Transverse colon (tissue), 4 donors: ENCODE measurements at regions not wholly inside any gene's neighbourhood (a gene's known extent, or its start where the extent isn't known, plus 50 kb on each side); places are given as distances from the start of the nearest gene placed in this dataset.

ENCODE experiments used
- CTCF ChIP-seq, 5 experiments: fragments of 200-600 bp in 3 of 5; fragments of 450-650 bp in 2 of 5; sonication (generic) in 3 of 5; IDR thresholded peaks; 1 replicate in 2 of 5; 2 replicates in 3 of 5; pipeline ENCODE4 v1.5.1; 2016 to 2017; ENCODE audit warnings: antibody characterized with exemption in 5 of 5, inconsistent platforms in 3 of 5, mild to moderate bottlenecking in 2 of 5, moderate library complexity in 1 of 5
- EP300 ChIP-seq: sonication (generic); formaldehyde crosslinking; IDR thresholded peaks from one replicate; pipeline ENCODE4 v1.6.1; 2017; ENCODE audit warnings: antibody characterized with exemption, low read depth
- POLR2A ChIP-seq: fragments of 450-650 bp; IDR thresholded peaks from one replicate; pipeline ENCODE4 v1.6.1; 2016; ENCODE audit warnings: antibody characterized with exemption, mild to moderate bottlenecking, moderate library complexity
- POLR2AphosphoS5 ChIP-seq, 3 donors: sonication (generic); formaldehyde crosslinking; IDR thresholded peaks; one replicate each; pipeline ENCODE4 v1.6.1; 2016; ENCODE audit warnings: antibody characterized with exemption in 3 of 3

- TF ChIP-seq POLR2A (no peak), CTCF (IDR thresholded peaks at IDR 0.05) (no peak), POLR2AphosphoS5 (IDR thresholded peaks at IDR 0.05) (no peak), EP300 (no peak)
These were observed 82.4 kb upstream of the KIF2B start for GRCh38 chr17:53740312-53740711.
